ENCODE measurements at regions not wholly inside any gene's neighbourhood (a gene's known extent, or its start where the extent isn't known, plus 50 kb on each side); places are given as distances from the start of the nearest gene placed in this dataset.

DNA sequence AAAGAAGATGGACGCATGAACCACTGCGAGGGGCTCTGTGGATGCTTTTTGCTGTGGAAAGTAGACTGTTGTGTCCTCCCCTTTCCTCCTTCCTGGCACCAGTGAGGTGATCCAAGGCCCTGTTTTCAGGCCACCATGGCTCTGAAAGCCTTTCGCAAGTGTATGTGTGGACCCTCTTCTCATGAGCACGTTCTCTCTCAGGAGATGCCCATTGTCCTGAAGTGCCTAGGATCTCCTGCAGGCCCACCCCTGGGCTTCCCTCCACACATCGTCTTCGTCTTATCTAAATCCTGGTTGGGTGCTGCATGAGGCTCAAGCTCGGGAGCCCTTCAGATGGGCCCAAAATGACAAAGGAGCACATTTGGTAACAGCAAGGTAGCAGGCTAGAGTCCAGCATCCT, 188.2 kb downstream of the PTPN20 start:
- no peak for TF ChIP-seq POLR2A (IDR thresholded peaks at IDR 0.05)
- TF ChIP-seq, protein P1, sequence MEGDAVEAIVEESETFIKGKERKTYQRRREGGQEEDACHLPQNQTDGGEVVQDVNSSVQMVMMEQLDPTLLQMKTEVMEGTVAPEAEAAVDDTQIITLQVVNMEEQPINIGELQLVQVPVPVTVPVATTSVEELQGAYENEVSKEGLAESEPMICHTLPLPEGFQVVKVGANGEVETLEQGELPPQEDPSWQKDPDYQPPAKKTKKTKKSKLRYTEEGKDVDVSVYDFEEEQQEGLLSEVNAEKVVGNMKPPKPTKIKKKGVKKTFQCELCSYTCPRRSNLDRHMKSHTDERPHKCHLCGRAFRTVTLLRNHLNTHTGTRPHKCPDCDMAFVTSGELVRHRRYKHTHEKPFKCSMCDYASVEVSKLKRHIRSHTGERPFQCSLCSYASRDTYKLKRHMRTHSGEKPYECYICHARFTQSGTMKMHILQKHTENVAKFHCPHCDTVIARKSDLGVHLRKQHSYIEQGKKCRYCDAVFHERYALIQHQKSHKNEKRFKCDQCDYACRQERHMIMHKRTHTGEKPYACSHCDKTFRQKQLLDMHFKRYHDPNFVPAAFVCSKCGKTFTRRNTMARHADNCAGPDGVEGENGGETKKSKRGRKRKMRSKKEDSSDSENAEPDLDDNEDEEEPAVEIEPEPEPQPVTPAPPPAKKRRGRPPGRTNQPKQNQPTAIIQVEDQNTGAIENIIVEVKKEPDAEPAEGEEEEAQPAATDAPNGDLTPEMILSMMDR (IDR thresholded peaks at IDR 0.05 in 8 of 11, conservative IDR thresholded peaks at IDR 0.05 in 3 of 11): no peak

Data from spleen (tissue), 7 donors.